ENCODE measurements at regions not wholly inside any gene's neighbourhood (a gene's known extent, or its start where the extent isn't known, plus 50 kb on each side); places are given as distances from the start of the nearest gene placed in this dataset.

DNA sequence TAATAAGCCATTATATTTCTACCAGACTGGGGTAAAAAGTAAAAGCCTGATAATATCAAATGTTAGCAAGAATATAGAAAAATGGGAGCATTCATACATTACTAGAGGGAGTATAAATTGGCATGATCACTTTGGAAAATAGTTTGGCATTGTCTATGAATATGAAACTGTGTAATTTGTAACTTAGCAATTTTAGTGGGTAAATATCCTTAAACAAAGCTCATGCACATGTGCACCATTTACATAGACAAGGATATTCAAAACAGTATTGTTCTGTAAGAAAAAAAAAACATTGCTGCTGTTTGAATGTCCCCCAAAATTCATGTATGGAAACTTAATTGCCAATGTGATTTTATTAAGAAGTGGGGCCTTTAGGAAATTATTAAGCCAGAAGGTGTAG, 166.4 kb upstream of the SLC27A6 start (continued):
- TF ChIP-seq NANOG (IDR thresholded peaks at IDR 0.05; ENCODE audit: borderline replicate concordance) (no peak), POLR2AphosphoS5 (IDR thresholded peaks at IDR 0.05; ENCODE audit: low read depth) (no peak)

GRCh38 chr5:128799945-128800344, 165.3 kb upstream of the SLC27A6 start:
- Histone ChIP-seq H3F3A (replicated peaks; ENCODE audit: low read depth) (no peaks in the 10 kb centered on the region), H2AFZ (no peak overlapping the region), H3K4me3 (no peak overlapping the region), H3K36me3 (ENCODE audit: insufficient read depth) (no peaks in the 10 kb centered on the region), H3K4me2 (no peak overlapping the region), H3K9me2 (ENCODE audit: insufficient read depth) (no peaks in the 10 kb centered on the region), H3K27ac (ENCODE audit: low read depth) (no peak overlapping the region), H3K4me1 (ENCODE audit: insufficient read depth) (no peaks in the 10 kb centered on the region), H4K20me1 (replicated peaks; ENCODE audit: insufficient read depth) (no peaks in the 10 kb centered on the region), H3K27me3 (ENCODE audit: insufficient read depth) (no peaks in the 10 kb centered on the region), H3K79me2 (replicated peaks; ENCODE audit: insufficient read depth) (no peaks in the 10 kb centered on the region)
- DNase-seq (ENCODE audit: low spot score) (no peak), ATAC-seq (no peak)
- peaks cover 6% of the 10 kb centered on the region; the same call in 2 of the 3 replicates for H3K9me3 Mint-ChIP-seq
- TF ChIP-seq CREB1 (CRISPR knock-in tag; IDR thresholded peaks at IDR 0.05; ENCODE audit: low read depth) = no peak
- TF ChIP-seq, protein P1, sequence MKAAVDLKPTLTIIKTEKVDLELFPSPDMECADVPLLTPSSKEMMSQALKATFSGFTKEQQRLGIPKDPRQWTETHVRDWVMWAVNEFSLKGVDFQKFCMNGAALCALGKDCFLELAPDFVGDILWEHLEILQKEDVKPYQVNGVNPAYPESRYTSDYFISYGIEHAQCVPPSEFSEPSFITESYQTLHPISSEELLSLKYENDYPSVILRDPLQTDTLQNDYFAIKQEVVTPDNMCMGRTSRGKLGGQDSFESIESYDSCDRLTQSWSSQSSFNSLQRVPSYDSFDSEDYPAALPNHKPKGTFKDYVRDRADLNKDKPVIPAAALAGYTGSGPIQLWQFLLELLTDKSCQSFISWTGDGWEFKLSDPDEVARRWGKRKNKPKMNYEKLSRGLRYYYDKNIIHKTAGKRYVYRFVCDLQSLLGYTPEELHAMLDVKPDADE (IDR thresholded peaks at IDR 0.05) = no peak
- no peak for TF ChIP-seq EZH2 (IDR thresholded peaks at IDR 0.05; ENCODE audit: low read depth, unreplicated experiment)
- TF ChIP-seq ZNF114 (CRISPR knock-in tag; IDR thresholded peaks at IDR 0.05) = no peak
- no peak for TF ChIP-seq JUNB (IDR thresholded peaks at IDR 0.05; ENCODE audit: unreplicated experiment)
- TF ChIP-seq, protein P2, sequence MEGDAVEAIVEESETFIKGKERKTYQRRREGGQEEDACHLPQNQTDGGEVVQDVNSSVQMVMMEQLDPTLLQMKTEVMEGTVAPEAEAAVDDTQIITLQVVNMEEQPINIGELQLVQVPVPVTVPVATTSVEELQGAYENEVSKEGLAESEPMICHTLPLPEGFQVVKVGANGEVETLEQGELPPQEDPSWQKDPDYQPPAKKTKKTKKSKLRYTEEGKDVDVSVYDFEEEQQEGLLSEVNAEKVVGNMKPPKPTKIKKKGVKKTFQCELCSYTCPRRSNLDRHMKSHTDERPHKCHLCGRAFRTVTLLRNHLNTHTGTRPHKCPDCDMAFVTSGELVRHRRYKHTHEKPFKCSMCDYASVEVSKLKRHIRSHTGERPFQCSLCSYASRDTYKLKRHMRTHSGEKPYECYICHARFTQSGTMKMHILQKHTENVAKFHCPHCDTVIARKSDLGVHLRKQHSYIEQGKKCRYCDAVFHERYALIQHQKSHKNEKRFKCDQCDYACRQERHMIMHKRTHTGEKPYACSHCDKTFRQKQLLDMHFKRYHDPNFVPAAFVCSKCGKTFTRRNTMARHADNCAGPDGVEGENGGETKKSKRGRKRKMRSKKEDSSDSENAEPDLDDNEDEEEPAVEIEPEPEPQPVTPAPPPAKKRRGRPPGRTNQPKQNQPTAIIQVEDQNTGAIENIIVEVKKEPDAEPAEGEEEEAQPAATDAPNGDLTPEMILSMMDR (conservative IDR thresholded peaks at IDR 0.05; ENCODE audit: low read depth in 2 of 2) = no peak
- TF ChIP-seq EZH2phosphoT487 (IDR thresholded peaks at IDR 0.05; ENCODE audit: unreplicated experiment) = no peak
- TF ChIP-seq STAT1 (IDR thresholded peaks at IDR 0.05; ENCODE audit: unreplicated experiment) = no peak
- TF ChIP-seq REST (IDR thresholded peaks at IDR 0.05; ENCODE audit: unreplicated experiment) = no peak
- TF ChIP-seq ZNF331 (CRISPR knock-in tag; IDR thresholded peaks at IDR 0.05; ENCODE audit: low read depth) = no peak
- TF ChIP-seq POLR2AphosphoS5 (IDR thresholded peaks at IDR 0.05; ENCODE audit: low read depth) = no peak
- TF ChIP-seq, protein P3, sequence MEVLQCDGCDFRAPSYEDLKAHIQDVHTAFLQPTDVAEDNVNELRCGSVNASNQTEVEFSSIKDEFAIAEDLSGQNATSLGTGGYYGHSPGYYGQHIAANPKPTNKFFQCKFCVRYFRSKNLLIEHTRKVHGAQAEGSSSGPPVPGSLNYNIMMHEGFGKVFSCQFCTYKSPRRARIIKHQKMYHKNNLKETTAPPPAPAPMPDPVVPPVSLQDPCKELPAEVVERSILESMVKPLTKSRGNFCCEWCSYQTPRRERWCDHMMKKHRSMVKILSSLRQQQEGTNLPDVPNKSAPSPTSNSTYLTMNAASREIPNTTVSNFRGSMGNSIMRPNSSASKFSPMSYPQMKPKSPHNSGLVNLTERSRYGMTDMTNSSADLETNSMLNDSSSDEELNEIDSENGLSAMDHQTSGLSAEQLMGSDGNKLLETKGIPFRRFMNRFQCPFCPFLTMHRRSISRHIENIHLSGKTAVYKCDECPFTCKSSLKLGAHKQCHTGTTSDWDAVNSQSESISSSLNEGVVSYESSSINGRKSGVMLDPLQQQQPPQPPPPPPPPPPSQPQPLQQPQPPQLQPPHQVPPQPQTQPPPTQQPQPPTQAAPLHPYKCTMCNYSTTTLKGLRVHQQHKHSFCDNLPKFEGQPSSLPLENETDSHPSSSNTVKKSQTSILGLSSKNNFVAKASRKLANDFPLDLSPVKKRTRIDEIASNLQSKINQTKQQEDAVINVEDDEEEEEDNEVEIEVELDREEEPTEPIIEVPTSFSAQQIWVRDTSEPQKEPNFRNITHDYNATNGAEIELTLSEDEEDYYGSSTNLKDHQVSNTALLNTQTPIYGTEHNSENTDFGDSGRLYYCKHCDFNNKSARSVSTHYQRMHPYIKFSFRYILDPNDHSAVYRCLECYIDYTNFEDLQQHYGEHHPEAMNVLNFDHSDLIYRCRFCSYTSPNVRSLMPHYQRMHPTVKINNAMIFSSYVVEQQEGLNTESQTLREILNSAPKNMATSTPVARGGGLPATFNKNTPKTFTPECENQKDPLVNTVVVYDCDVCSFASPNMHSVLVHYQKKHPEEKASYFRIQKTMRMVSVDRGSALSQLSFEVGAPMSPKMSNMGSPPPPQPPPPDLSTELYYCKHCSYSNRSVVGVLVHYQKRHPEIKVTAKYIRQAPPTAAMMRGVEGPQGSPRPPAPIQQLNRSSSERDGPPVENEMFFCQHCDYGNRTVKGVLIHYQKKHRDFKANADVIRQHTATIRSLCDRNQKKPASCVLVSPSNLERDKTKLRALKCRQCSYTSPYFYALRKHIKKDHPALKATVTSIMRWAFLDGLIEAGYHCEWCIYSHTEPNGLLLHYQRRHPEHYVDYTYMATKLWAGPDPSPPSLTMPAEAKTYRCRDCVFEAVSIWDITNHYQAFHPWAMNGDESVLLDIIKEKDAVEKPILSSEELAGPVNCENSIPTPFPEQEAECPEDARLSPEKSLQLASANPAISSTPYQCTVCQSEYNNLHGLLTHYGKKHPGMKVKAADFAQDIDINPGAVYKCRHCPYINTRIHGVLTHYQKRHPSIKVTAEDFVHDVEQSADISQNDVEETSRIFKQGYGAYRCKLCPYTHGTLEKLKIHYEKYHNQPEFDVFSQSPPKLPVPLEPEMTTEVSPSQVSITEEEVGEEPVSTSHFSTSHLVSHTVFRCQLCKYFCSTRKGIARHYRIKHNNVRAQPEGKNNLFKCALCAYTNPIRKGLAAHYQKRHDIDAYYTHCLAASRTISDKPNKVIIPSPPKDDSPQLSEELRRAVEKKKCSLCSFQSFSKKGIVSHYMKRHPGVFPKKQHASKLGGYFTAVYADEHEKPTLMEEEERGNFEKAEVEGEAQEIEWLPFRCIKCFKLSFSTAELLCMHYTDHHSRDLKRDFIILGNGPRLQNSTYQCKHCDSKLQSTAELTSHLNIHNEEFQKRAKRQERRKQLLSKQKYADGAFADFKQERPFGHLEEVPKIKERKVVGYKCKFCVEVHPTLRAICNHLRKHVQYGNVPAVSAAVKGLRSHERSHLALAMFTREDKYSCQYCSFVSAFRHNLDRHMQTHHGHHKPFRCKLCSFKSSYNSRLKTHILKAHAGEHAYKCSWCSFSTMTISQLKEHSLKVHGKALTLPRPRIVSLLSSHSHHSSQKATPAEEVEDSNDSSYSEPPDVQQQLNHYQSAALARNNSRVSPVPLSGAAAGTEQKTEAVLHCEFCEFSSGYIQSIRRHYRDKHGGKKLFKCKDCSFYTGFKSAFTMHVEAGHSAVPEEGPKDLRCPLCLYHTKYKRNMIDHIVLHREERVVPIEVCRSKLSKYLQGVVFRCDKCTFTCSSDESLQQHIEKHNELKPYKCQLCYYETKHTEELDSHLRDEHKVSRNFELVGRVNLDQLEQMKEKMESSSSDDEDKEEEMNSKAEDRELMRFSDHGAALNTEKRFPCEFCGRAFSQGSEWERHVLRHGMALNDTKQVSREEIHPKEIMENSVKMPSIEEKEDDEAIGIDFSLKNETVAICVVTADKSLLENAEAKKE (CRISPR knock-in tag; IDR thresholded peaks at IDR 0.05) = no peak
- no peak for TF ChIP-seq NANOG (IDR thresholded peaks at IDR 0.05; ENCODE audit: borderline replicate concordance)
- H3K27ac Mint-ChIP-seq = no peak overlapping the region
- H3K27me3 Mint-ChIP-seq (ENCODE audit: insufficient read depth, low read depth, poor library complexity) = peaks cover 4% of the 10 kb centered on the region
- H3K4me3 Mint-ChIP-seq = no peak overlapping the region
- peaks cover 3% of the 10 kb centered on the region; the same call in 1 of the 3 replicates for H3K36me3 Mint-ChIP-seq (ENCODE audit: low read depth)
- H3K4me1 Mint-ChIP-seq = no peaks in the 10 kb centered on the region

Data from GM23338 (cell line).